ENCODE measurements at regions not wholly inside any gene's neighbourhood (a gene's known extent, or its start where the extent isn't known, plus 50 kb on each side); places are given as distances from the start of the nearest gene placed in this dataset.

GRCh38 chr1:55309786-55310504 lies 94.8 kb upstream of the USP24 start:
- in situ Hi-C loops (cut with HindIII; ENCODE audit: low sequenced_read_pairs): no loop called here
- TF ChIP-seq, protein P1, sequence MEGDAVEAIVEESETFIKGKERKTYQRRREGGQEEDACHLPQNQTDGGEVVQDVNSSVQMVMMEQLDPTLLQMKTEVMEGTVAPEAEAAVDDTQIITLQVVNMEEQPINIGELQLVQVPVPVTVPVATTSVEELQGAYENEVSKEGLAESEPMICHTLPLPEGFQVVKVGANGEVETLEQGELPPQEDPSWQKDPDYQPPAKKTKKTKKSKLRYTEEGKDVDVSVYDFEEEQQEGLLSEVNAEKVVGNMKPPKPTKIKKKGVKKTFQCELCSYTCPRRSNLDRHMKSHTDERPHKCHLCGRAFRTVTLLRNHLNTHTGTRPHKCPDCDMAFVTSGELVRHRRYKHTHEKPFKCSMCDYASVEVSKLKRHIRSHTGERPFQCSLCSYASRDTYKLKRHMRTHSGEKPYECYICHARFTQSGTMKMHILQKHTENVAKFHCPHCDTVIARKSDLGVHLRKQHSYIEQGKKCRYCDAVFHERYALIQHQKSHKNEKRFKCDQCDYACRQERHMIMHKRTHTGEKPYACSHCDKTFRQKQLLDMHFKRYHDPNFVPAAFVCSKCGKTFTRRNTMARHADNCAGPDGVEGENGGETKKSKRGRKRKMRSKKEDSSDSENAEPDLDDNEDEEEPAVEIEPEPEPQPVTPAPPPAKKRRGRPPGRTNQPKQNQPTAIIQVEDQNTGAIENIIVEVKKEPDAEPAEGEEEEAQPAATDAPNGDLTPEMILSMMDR (IDR thresholded peaks at IDR 0.05; ENCODE audit: low read depth, low read length, missing control alignments): no peak
- no peak for DNase-seq (ENCODE audit: low read depth)
- H3K4me3 ChIP-seq (ENCODE audit: low read depth, low read length): no peak overlapping the region

- TF ChIP-seq, protein P1 (IDR thresholded peaks at IDR 0.05; ENCODE audit: low read depth, low read length, missing control alignments): no peak
- no peak for DNase-seq (ENCODE audit: low read depth)
- in situ Hi-C loops (cut with HindIII; ENCODE audit: low sequenced_read_pairs): no loop called here
- H3K4me3 ChIP-seq (ENCODE audit: low read depth, low read length): no peak overlapping the region
These were observed 93.9 kb upstream of the USP24 start for GRCh38 chr1:55309053-55309452.

DNA sequence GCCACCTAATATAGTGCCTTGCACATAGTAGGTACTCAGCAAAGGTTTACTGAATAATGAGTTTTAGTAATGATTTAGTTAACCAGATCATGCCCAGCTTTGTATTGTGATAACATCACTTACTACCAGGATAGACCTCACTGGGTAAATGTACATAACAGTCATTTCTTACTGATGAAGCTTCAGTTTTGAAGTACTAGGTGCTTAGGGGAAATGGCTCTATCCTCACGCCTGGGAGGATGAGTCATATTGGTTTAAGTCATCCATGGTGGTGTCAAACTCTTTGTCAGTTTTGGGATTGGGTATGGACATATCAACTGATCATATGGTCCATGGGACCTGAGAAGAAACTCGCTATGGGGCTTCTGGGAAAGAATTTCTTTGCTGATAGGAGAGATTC lies 90.6 kb upstream of the USP24 start:
- in situ Hi-C loops (cut with HindIII; ENCODE audit: low sequenced_read_pairs): no loop called here
- no peak for DNase-seq (ENCODE audit: low read depth)

GRCh38 chr1:55304229-55304740 lies 89.1 kb upstream of the USP24 start:
- in situ Hi-C loops (cut with HindIII; ENCODE audit: low sequenced_read_pairs): no loop called here
- TF ChIP-seq, protein P1 (IDR thresholded peaks at IDR 0.05; ENCODE audit: low read depth, low read length, missing control alignments): no peak
- H3K4me3 ChIP-seq (ENCODE audit: low read depth, low read length): no peak overlapping the region
- DNase-seq (ENCODE audit: low read depth): no peak

More for the DNA sequence above, 90.6 kb upstream of the USP24 start:
- TF ChIP-seq, protein P1 (IDR thresholded peaks at IDR 0.05; ENCODE audit: low read depth, low read length, missing control alignments): no peak
- no peak overlapping the region for H3K4me3 ChIP-seq (ENCODE audit: low read depth, low read length)

DNA sequence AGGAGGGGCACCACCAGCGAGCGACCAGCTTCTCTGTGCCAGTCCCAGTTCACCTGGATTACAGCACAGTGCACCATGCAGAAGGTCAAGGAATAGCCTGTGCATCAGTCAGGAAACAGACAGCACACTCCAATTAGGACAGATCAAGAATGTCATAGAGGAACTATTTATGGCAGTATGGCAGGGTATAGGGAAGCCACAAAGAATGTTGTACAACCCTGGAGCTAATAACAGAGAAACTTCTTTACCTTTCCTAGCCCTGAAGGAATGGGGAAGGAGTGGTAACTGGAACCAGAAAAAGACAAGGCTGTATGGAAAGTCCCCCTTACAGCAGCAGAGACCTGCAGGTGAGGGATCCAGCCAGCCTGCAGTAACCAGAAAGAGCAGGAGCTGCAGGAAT lies 87.8 kb upstream of the USP24 start:
- in situ Hi-C loops (cut with HindIII; ENCODE audit: low sequenced_read_pairs): no loop called here
- no peak overlapping the region for H3K4me3 ChIP-seq (ENCODE audit: low read depth, low read length)
- no peak for DNase-seq (ENCODE audit: low read depth)
- TF ChIP-seq, protein P1 (IDR thresholded peaks at IDR 0.05; ENCODE audit: low read depth, low read length, missing control alignments): no peak

GRCh38 chr1:55301912-55302311 lies 86.7 kb upstream of the USP24 start:
- no peak for DNase-seq (ENCODE audit: low read depth)
- TF ChIP-seq, protein P1 (IDR thresholded peaks at IDR 0.05; ENCODE audit: low read depth, low read length, missing control alignments): no peak
- H3K4me3 ChIP-seq (ENCODE audit: low read depth, low read length): no peak overlapping the region
- in situ Hi-C loops (cut with HindIII; ENCODE audit: low sequenced_read_pairs): no loop called here

Data from astrocyte of the cerebellum (primary cell).